ENCODE measurements at regions not wholly inside any gene's neighbourhood (a gene's known extent, or its start where the extent isn't known, plus 50 kb on each side); places are given as distances from the start of the nearest gene placed in this dataset.

- no peak for ATAC-seq (ENCODE audit: low read depth)
- H3K27ac ChIP-seq (ENCODE audit: poor library complexity, severe bottlenecking), result no peak overlapping the region
- TF ChIP-seq CTCF (IDR thresholded peaks at IDR 0.05; ENCODE audit: poor library complexity, severe bottlenecking), result no peak
These were observed 347.9 kb downstream of the EFNB2 start for GRCh38 chr13:106187501-106188095.

GRCh38 chr13:106187101-106187500 is 348.4 kb downstream of the EFNB2 start:
- H3K9me3 ChIP-seq (ENCODE audit: severe bottlenecking), result no peaks in the 10 kb centered on the region
- no peak overlapping the region for H3K4me3 ChIP-seq (ENCODE audit: severe bottlenecking)
- no peak for TF ChIP-seq CTCF (IDR thresholded peaks at IDR 0.05; ENCODE audit: poor library complexity, severe bottlenecking)
- H3K27me3 ChIP-seq (ENCODE audit: insufficient read depth, poor library complexity, severe bottlenecking), result no peaks in the 10 kb centered on the region
- no peak for DNase-seq (ENCODE audit: low spot score)
- H3K27ac ChIP-seq (ENCODE audit: poor library complexity, severe bottlenecking), result peak overlapping the region; percentile 36
- no peak for ATAC-seq (ENCODE audit: low read depth)
- H3K36me3 ChIP-seq (ENCODE audit: low read depth), result no peaks in the 10 kb centered on the region
- peaks cover 13% of the 10 kb centered on the region for H3K4me1 ChIP-seq (ENCODE audit: insufficient read depth, poor library complexity, severe bottlenecking)

More at GRCh38 chr13:106187501-106188095, 347.9 kb downstream of the EFNB2 start:
- Histone ChIP-seq H3K4me3 (ENCODE audit: severe bottlenecking) (no peak overlapping the region), H3K36me3 (ENCODE audit: low read depth) (no peaks in the 10 kb centered on the region), H3K4me1 (ENCODE audit: insufficient read depth, poor library complexity, severe bottlenecking) (peaks cover 8% of the 10 kb centered on the region), H3K9me3 (ENCODE audit: severe bottlenecking) (no peaks in the 10 kb centered on the region), H3K27me3 (ENCODE audit: insufficient read depth, poor library complexity, severe bottlenecking) (no peaks in the 10 kb centered on the region)
- no peak for DNase-seq (ENCODE audit: low spot score)

- H3K4me3 ChIP-seq (ENCODE audit: severe bottlenecking), result no peak overlapping the region
- H3K4me1 ChIP-seq (ENCODE audit: insufficient read depth, poor library complexity, severe bottlenecking), result peaks cover 19% of the 10 kb centered on the region
- no peak for TF ChIP-seq CTCF (IDR thresholded peaks at IDR 0.05; ENCODE audit: poor library complexity, severe bottlenecking)
- no peaks in the 10 kb centered on the region for H3K9me3 ChIP-seq (ENCODE audit: severe bottlenecking)
- DNase-seq (ENCODE audit: low spot score) (no peak), ATAC-seq (ENCODE audit: low read depth) (peak; percentile 50)
- no peaks in the 10 kb centered on the region for H3K27me3 ChIP-seq (ENCODE audit: insufficient read depth, poor library complexity, severe bottlenecking)
- H3K36me3 ChIP-seq (ENCODE audit: low read depth), result no peaks in the 10 kb centered on the region
- peak overlapping the region; percentile 36 for H3K27ac ChIP-seq (ENCODE audit: poor library complexity, severe bottlenecking)
These were observed 349.0 kb downstream of the EFNB2 start for GRCh38 chr13:106186366-106187030.

- DNase-seq (ENCODE audit: low spot score), result no peak
- H3K27me3 ChIP-seq (ENCODE audit: insufficient read depth, poor library complexity, severe bottlenecking), result no peaks in the 10 kb centered on the region
- ATAC-seq (ENCODE audit: low read depth), result no peak
- peaks cover 19% of the 10 kb centered on the region for H3K4me1 ChIP-seq (ENCODE audit: insufficient read depth, poor library complexity, severe bottlenecking)
- no peak overlapping the region for H3K27ac ChIP-seq (ENCODE audit: poor library complexity, severe bottlenecking)
- TF ChIP-seq CTCF (IDR thresholded peaks at IDR 0.05; ENCODE audit: poor library complexity, severe bottlenecking), result no peak
- H3K9me3 ChIP-seq (ENCODE audit: severe bottlenecking), result no peaks in the 10 kb centered on the region
- no peak overlapping the region for H3K4me3 ChIP-seq (ENCODE audit: severe bottlenecking)
- no peaks in the 10 kb centered on the region for H3K36me3 ChIP-seq (ENCODE audit: low read depth)
These were observed 350.7 kb downstream of the EFNB2 start for GRCh38 chr13:106184790-106185189.

Data from RWPE2 (cell line).